GM12873 (cell line): ENCODE measurements at regions not wholly inside any gene's neighbourhood (a gene's known extent, or its start where the extent isn't known, plus 50 kb on each side); places are given as distances from the start of the nearest gene placed in this dataset.

Source experiments
- CTCF ChIP-seq: IDR thresholded peaks from 2 replicates; pipeline ENCODE4 v1.5.1; 2012; ENCODE audit warnings: low read depth, mild to moderate bottlenecking, moderate library complexity, low read length, control low read depth; ENCODE audit not compliant: insufficient read depth; ENCODE audit errors: missing control alignments

GRCh38 chr13:48593536-48593935 is 60.2 kb upstream of the CYSLTR2 start:
- no peak for TF ChIP-seq CTCF

GRCh38 chr13:48594096-48594815 is 59.5 kb upstream of the CYSLTR2 start:
- no peak for TF ChIP-seq CTCF

GRCh38 chr13:48595431-48596429 is 58.0 kb upstream of the CYSLTR2 start:
- TF ChIP-seq CTCF, result peak; percentile 69

- no peak for TF ChIP-seq CTCF
Observed at GRCh38 chr13:48600374-48601364, 53.1 kb upstream of the CYSLTR2 start.

- TF ChIP-seq CTCF, result no peak
Observed at GRCh38 chr13:48602296-48603016, 51.3 kb upstream of the CYSLTR2 start.

- no peak for TF ChIP-seq CTCF
Observed at GRCh38 chr13:48603375-48603774, 50.4 kb upstream of the CYSLTR2 start.
